ENCODE measurements at regions not wholly inside any gene's neighbourhood (a gene's known extent, or its start where the extent isn't known, plus 50 kb on each side); places are given as distances from the start of the nearest gene placed in this dataset.
"Not testable (repeated sequence)": the region's sequence is repeated elsewhere in the genome, so short reads cannot be mapped to it uniquely, and the experiment has no call there.

DNA sequence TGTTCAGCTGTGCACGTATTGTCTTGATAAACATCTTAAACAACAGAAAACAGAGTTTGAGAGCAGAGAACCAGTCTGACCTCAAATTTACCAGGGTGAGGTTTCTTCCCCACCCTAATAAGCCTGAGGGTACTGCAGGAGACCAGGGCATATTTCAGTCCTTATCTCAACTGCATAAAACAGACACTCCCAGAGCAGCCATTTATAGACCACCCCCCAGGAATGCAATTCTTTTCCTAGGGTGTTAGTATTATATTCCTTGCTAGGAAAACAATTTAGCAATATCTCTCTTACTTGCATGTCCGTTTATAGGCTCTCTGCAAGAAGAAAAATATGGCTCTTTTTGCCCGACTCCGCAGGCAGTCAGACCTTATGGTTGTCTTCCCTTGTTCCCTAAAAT, 747.2 kb downstream of the TTLL7 start:
- DNase-seq (ENCODE audit: low read depth in 2 of 2), result not testable (repeated sequence)

DNA sequence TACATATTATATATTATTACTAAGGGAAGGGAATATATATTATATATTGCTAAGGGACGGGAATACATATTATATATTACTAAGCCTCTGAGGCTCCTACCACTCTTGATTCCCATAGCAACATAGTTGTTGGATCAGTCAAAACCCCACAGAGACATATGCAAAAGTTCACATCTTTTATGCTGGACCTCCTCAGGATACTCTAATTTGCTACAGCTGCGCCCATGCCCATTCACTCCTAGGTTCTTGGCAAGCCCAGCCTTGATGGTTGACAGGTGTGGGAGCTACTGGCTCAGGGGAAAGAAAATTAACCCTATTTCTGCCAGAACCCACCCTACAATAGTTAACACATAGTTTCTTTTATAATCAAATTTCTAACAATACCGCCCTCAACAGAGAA, 752.2 kb downstream of the TTLL7 start:
- not testable (repeated sequence) for DNase-seq (ENCODE audit: low read depth in 2 of 2)

GRCh38 chr1:83244832-83245231, 754.1 kb downstream of the TTLL7 start:
- DNase-seq (ENCODE audit: low read depth in 2 of 2), result not testable (repeated sequence)

GRCh38 chr1:83239568-83239967, 759.4 kb downstream of the TTLL7 start:
- not testable (repeated sequence) for DNase-seq (ENCODE audit: low read depth in 2 of 2)

DNA sequence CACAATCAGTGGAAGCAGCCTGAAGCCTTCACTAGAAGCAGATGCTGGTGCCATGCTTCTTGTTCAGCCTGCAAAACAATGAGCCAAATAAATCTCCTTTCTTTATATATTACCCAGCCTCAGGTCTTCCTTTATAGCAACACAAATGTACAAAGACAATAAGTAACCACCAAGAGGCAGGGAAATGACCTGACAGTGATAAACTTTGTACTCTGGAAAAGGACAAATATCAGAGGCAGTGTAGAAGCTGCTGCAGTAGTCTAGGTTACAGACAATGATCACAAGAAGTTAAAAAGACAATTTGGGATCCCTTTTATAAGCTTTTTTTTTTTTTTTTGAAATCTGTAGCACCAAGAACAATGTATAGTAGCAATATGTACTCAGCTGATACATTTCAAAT, 760.3 kb downstream of the TTLL7 start:
- not testable (repeated sequence) for DNase-seq (ENCODE audit: low read depth in 2 of 2)

DNA sequence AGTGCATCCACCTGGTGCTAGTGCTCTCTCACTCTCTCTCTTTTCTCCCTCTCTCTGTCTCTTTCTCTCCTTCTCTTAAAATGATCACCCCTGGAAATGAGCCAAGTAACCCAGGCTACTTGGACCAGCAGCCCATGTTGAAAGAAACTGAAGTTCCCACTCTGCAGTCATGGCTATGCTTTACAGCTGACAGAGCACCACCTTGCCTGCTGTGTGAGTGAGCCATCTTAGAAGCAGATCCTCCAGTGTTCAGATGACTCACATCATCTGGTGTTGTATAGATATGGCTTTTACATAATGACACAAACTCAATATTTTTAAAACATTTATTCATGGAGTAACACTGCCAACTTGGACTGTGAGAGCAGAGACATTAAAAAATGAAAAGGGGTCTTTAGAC, 779.1 kb downstream of the TTLL7 start:
- DNase-seq (ENCODE audit: low read depth in 2 of 2), result not testable (repeated sequence)

- DNase-seq (ENCODE audit: low read depth in 2 of 2), result not testable (repeated sequence)
These were observed 780.8 kb downstream of the TTLL7 start for GRCh38 chr1:83218036-83218716.

GRCh38 chr1:83214317-83214716, 784.6 kb downstream of the TTLL7 start:
- not testable (repeated sequence) for DNase-seq (ENCODE audit: low read depth in 2 of 2)

GRCh38 chr1:83213648-83214047, 785.3 kb downstream of the TTLL7 start:
- not testable (repeated sequence) for DNase-seq (ENCODE audit: low read depth in 2 of 2)

- DNase-seq (ENCODE audit: low read depth in 2 of 2), result not testable (repeated sequence)
These were observed 786.9 kb downstream of the TTLL7 start for GRCh38 chr1:83212033-83212432.

- DNase-seq (ENCODE audit: low read depth in 2 of 2), result not testable (repeated sequence)
These were observed 790.4 kb downstream of the TTLL7 start for GRCh38 chr1:83208540-83208939.

DNA sequence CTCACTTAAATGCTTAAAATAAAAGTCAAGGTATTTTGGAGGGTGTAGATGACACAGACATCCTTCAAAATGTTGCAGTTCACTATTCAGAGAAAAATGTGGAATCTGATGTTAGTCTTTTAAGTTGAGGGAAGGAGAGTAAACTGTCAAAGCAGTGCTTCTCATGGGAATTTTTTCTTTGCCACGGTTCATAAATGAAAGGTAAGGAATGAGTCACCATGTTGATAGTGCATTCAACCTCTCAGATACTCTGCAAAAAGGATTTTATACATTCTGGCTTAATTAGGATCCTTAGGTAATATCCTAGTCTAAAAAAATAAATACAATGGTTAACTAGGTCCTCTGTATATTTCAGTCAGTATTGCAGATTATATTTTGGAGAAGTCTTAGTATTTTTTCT, 804.3 kb downstream of the TTLL7 start:
- not testable (repeated sequence) for DNase-seq (ENCODE audit: low read depth in 2 of 2)

DNA sequence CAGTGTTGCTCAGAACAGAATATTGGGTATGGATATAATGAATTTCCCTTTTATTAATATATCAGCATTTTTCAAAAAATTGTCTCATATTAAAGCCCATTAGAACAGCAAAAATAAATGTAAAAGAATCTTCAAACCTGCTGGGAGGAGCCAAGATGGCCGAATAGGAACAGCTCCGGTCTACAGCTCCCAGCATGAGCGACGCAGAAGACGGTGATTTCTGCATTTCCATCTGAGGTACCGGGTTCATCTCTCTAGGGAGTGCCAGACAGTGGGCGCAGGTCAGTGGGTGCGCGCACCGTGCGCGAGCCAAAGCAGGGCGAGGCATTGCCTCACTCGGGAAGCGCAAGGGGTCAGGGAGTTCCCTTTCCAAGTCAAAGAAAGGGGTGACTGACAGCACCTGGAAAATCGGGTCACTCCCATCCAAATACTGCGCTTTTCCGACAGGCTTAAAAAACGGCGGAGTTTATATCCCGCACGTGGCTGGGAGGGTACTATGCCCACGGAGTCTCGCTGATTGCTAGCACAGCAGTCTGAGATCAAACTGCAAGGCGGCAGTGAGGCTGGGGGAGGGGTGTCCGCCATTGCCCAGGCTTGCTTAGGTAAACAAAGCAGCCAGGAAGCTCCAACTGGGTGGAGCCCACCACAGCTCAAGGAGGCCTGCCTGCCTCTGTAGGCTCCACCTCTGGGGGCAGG, 816.8 kb downstream of the TTLL7 start:
- not testable (repeated sequence) for DNase-seq (ENCODE audit: low read depth in 2 of 2)

- not testable (repeated sequence) for DNase-seq (ENCODE audit: low read depth in 2 of 2)
These were observed 818.3 kb downstream of the TTLL7 start for GRCh38 chr1:83180621-83181020.

GRCh38 chr1:83167634-83168033, 831.3 kb downstream of the TTLL7 start:
- DNase-seq (ENCODE audit: low read depth in 2 of 2), result not testable (repeated sequence)

DNA sequence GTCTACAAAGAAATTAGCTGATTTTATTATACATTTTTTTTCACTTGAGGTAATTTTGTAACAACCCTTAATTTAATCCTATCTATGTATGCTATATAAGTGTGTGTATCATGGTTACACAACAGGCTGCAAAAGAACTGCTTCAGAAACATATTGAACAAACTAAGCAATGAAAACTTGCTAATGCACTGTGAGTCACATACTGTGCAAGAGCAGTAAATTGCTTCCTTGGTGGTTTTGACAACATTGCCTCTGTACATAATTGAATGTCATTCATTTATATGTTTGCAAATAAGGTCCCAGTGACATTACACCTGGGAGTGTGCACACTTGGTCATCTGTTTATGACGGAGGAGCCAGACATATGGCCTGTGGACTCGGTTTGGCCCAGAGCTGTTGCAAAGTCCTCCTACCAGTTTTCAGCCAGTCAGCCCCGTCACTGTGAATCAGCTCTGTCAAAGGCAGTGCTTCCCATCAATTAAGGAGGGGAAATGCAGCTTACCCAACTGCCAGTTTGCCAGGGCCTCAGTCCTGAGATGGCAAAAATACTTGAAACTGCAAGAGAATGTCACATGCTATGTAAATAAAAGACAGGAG, 835.0 kb downstream of the TTLL7 start:
- not testable (repeated sequence) for DNase-seq (ENCODE audit: low read depth in 2 of 2)

- not testable (repeated sequence) for DNase-seq (ENCODE audit: low read depth in 2 of 2)
These were observed 840.0 kb downstream of the TTLL7 start for GRCh38 chr1:83158924-83159323.

DNA sequence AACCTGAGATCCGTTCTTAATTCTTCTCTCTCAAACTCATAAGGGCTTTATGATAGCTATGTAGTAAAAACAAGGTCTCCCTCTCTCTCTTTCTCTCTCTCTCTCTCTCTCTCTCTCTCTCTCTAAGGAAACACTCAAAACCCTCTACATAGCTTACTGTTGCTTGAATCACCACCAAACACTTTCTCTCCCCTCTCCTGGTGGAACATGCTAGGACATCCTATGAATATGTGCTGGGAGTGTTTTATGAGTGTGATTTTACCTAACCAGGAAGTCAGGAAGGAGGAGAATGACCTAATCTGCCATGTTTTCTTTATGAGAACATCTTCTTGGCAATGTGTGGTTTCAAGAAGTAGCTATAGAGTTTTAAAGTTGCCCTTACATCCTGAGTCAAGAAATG, 844.6 kb downstream of the TTLL7 start:
- DNase-seq (ENCODE audit: low read depth in 2 of 2), result peak in 1 of 2 donors; percentile 3

DNA sequence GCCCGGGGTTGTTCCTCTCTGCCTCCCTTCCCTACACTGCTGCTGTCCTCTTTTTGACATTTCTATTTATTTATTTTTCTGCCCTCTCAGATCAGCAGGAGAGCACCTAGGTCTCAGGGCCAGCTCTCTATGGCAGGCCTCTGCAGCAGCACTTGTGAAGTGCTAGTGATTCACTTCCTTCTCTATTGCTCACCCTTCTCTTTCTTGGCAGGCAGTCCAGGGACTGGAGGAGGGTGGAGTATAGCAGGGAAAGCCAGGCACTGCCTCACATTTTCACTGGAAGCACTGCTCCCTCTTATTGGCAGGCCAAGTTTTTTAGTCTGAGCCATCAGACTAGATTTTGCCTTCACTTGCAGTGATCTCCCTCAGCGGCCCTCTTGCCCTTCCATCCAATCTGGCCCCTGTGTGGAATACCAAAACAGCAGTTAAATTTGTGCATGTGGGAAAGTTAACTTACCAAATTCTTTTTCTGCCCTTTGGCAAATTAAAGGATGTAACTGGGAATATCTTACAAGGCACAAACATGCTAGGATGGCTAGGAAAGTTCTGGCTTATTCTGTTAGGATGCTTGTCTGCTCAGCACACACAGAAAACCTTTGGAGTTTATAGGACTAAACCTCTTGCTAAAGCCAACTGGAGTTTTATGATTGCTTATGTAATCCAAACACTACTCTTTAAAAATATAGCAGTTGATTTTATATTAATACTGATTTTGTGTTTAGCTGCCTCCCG, 847.6 kb downstream of the TTLL7 start:
- DNase-seq (ENCODE audit: low read depth in 2 of 2), result peak; percentile 2 to 77

DNA sequence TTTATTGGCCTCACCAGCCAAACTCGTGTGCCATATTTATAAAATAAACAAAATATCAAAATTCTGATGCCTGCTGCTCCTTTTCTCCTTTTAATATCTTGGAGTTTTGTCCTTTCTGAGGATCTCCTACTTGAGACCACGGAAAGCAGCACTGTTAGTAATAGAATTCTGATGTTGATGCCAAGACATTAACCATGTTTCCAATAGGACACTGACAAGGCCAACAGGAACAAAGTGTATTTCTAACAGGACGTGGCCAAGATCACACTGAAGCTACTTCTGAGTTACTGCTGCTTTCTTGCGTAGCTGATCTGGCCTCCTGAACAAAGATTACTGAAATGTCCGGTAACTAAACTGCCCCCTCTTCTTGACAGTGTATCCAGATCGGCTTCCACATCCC, 848.5 kb downstream of the TTLL7 start:
- DNase-seq (ENCODE audit: low read depth in 2 of 2), result peak in 1 of 2 donors; percentile 11

DNA sequence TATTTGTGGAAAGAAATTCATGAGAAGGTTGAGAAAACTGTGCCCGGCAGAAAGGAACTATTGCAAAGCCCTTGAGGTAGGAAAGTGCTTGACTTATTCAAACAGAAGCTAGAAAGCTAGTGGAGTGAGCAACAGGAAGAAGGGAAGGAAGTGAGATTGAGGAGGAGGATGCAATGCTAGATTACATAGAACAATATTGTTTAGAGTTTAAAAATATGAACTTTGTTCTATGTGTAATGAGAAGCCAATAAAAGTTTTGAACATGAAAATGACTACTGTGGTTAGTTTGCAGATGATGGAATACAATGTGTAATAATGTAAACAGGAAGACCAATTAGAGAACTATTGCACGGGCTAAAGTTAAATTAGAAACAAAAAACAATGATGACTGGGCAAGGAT, 853.1 kb downstream of the TTLL7 start:
- not testable (repeated sequence) for DNase-seq (ENCODE audit: low read depth in 2 of 2)

DNA sequence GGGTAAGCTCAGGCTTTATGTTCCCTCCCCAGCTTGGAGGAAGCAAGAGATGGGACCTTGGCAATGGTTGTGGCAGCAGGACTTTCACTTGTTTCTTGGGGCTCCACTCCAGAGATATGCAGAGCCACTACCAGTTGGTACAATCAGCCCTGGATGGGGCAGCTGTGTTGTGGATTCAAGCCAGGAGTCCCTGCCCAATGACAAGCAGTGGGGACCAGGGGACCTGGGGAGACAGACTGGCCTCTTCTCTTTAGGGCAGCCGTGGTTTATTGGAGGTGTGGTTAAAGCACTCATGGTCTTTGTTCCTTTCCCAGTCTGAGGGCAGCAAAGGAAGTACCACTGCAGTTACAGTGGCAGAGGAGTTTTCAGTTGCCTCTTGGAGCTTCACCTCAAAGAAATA, 856.1 kb downstream of the TTLL7 start:
- DNase-seq (ENCODE audit: low read depth in 2 of 2), result not testable (repeated sequence)
